NCI-H748 (cell line): ENCODE measurements at regions not wholly inside any gene's neighbourhood (a gene's known extent, or its start where the extent isn't known, plus 50 kb on each side); places are given as distances from the start of the nearest gene placed in this dataset.

ENCODE experiments used
- DNase-seq: peaks from one replicate; lab custom pipeline; 2025; ENCODE audit not compliant: unreplicated experiment; lab: John Stamatoyannopoulos, UW

GRCh38 chr2:66691031-66691965 is 256.4 kb downstream of the MEIS1 start:
- no peak for DNase-seq

- DNase-seq = no peak
These were observed 257.7 kb downstream of the MEIS1 start for GRCh38 chr2:66692521-66693054.

- DNase-seq = no peak
These were observed 258.4 kb downstream of the MEIS1 start for GRCh38 chr2:66693076-66693965.

GRCh38 chr2:66694087-66694860 is 259.3 kb downstream of the MEIS1 start:
- no peak for DNase-seq

GRCh38 chr2:66695226-66695735 is 260.4 kb downstream of the MEIS1 start:
- no peak for DNase-seq

GRCh38 chr2:66696374-66696773 is 261.4 kb downstream of the MEIS1 start:
- peak; percentile 74 for DNase-seq

GRCh38 chr2:66696886-66697285 is 262.0 kb downstream of the MEIS1 start:
- DNase-seq = peak; percentile 1

- peak; percentile 7 for DNase-seq
These were observed 262.4 kb downstream of the MEIS1 start for GRCh38 chr2:66697366-66697765.

GRCh38 chr2:66698091-66698490 is 263.2 kb downstream of the MEIS1 start:
- peak; percentile 40 for DNase-seq

- DNase-seq = peak; percentile 25
These were observed 263.8 kb downstream of the MEIS1 start for GRCh38 chr2:66698576-66699239.

GRCh38 chr2:66699416-66699792 is 264.5 kb downstream of the MEIS1 start:
- no peak for DNase-seq

- peak; percentile 88 for DNase-seq
These were observed 265.1 kb downstream of the MEIS1 start for GRCh38 chr2:66699793-66700676.

GRCh38 chr2:66700677-66701066 is 265.7 kb downstream of the MEIS1 start:
- no peak for DNase-seq

GRCh38 chr2:66701251-66701650 is 266.3 kb downstream of the MEIS1 start:
- DNase-seq = no peak

GRCh38 chr2:66701656-66702055 is 266.7 kb downstream of the MEIS1 start:
- no peak for DNase-seq

- no peak for DNase-seq
These were observed 267.4 kb downstream of the MEIS1 start for GRCh38 chr2:66702301-66702700.

- DNase-seq = no peak
These were observed 269.9 kb downstream of the MEIS1 start for GRCh38 chr2:66704786-66705185.

- no peak for DNase-seq
These were observed 279.7 kb downstream of the MEIS1 start for GRCh38 chr2:66714610-66715009.
